A549 (cell line): ENCODE measurements at regions not wholly inside any gene's neighbourhood (a gene's known extent, or its start where the extent isn't known, plus 50 kb on each side); places are given as distances from the start of the nearest gene placed in this dataset.
"Not testable (repeated sequence)": the region's sequence is repeated elsewhere in the genome, so short reads cannot be mapped to it uniquely, and the experiment has no call there.

Experiments used
- ATAC-seq, 2 experiments: fragments of 200-7000 bp in 1 of 2; fragments of >200 bp in 1 of 2; cut with Nextera tagmentation in 1 of 2; cut with Tn5 transposase in 1 of 2; 3 replicates each; pipeline versions ENCODE4 v1.8.0 to v1.9.1; 2018 to 2020; ENCODE audit warnings: mild to moderate bottlenecking in 1 of 2, moderate library complexity in 1 of 2
- CTCF ChIA-PET: fragments of 300-600 bp; sonication (Branson Sonifier 250); formaldehyde crosslinking; extraction: SDS; loops from one replicate; lab custom pipeline; 2021; ENCODE audit warnings: antibody characterized with exemption, inconsistent platforms; lab: Yijun Ruan, JAX
- POLR2A ChIA-PET: fragments of 350-600 bp; formaldehyde crosslinking; extraction: SDS; loops from one replicate; lab custom pipeline; 2021; ENCODE audit warnings: antibody characterized with exemption, inconsistent platforms; lab: Yijun Ruan, JAX
- DNase-seq, 2 experiments: peaks; one replicate each; pipeline versions ENCODE4 v3.0.0 to v3.0.0-alpha.2; 2011 to 2016; ENCODE audit warnings: low read depth in 1 of 2, low spot score in 1 of 2
- FAIRE-seq: peaks from 2 replicates; lab custom pipeline; 2011; peaks lifted over from hg19 to GRCh38; lab: Jason Lieb, UNC
- H3K27ac ChIP-seq, 2 experiments: fragments of >200 bp; sonication (Bioruptor Twin); formaldehyde crosslinking; 3 replicates each; pipeline ENCODE4 v1.5.1; 2016 to 2017
- H3K4me1 ChIP-seq: fragments of >200 bp; sonication (Bioruptor Twin); formaldehyde crosslinking; 3 replicates; pipeline ENCODE4 v1.6.1; 2016
- H3K4me2 ChIP-seq: fragments of >200 bp; sonication (Bioruptor Twin); formaldehyde crosslinking; 3 replicates; pipeline ENCODE4 v1.6.1; 2016
- H3K4me3 ChIP-seq: fragments of >200 bp; sonication (Bioruptor Twin); formaldehyde crosslinking; 3 replicates; pipeline ENCODE4 v1.5.1; 2016
- H3K9me3 ChIP-seq: fragments of >200 bp; sonication (Bioruptor Twin); formaldehyde crosslinking; 3 replicates; pipeline ENCODE4 v1.6.1; 2016
- WGBS: methylation state at CpG from one replicate; pipeline ENCODE4 v1.1.6; 2017; ENCODE audit errors: missing lambda C conversion rate; 5-methylcytosine and 5-hydroxymethylcytosine counted together

DNA sequence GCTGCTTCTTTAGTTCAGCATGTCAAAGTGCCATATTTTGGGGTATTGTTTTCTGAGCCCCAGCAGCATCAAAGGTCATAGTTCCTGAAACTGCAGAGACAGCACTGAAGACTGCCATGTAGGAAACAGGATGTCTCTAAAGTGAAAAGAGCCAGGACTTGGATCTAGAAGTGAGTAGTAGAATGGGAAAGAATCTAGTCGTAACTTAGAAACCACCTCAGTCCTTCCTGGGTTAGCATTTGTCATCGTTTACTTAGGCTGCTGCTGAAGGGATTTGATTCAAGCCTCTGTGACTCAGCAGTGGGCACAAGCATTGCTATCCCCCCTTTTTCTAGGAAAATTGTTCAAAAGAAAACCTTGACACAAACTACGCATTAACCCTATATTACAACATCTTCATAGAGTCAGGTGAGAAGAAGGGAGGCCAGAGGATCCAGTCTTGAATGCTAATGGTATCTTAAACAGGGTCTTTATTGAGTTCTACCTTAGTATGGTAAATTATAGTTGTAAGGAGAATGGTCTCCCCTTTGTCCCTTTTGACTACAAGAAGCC lies 108.8 kb downstream of the FAM72B start:
- CTCF ChIA-PET, H3K27ac ChIP-seq, FAIRE-seq, H3K9me3 ChIP-seq, H3K4me3 ChIP-seq, DNase-seq, H3K4me1 ChIP-seq, POLR2A ChIA-PET, H3K4me2 ChIP-seq: not testable (repeated sequence)
- WGBS: 35% methylated on average over 2 of the region's 3 CpGs
- ATAC-seq: peak; percentile 47 to 56; a peak in 5 of 6 replicates

DNA sequence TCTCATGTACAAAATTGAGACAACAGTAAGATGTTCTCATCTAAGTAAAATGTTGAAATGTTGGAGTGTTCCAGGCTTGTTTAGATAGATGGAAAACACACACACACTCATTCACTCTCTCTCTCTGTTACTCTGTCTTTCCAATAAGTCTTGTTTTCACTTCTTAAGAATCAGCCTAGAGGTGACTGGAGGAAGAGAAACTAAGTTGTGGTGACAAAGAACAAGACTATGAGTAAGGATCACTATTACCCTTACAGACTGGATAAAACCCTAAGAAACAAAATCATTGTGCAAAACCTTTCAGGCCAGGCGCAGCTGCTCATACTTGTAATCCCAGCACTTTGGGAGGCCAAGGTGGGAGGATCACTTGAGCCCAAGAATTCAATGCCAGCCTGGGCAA lies 107.5 kb downstream of the FAM72B start:
- FAIRE-seq: not testable (repeated sequence)

DNA sequence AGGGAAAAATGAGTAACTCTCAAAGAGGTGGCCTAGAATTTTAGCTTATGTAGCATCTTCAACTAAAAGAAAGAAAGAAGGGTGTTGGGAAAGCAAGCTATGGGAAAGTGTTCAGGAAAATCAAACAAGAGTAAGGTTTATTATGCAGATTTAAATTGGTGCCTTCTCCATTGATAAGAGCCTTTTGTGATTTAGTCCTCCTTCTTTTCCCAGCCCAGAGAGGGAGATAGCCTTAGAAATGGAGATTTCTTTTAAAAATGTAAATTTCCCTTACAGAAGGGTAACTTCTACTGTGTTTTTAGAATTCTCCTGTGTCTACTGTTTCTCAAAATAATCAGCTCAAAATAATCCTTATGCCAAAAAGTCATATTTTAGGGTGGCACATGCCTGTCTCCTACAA lies 104.5 kb downstream of the FAM72B start:
- ATAC-seq, CTCF ChIA-PET: not testable (repeated sequence)

More for the DNA sequence above, 107.5 kb downstream of the FAM72B start:
- H3K4me3 ChIP-seq, ATAC-seq, POLR2A ChIA-PET, DNase-seq, H3K9me3 ChIP-seq, H3K4me1 ChIP-seq, CTCF ChIA-PET, H3K4me2 ChIP-seq, H3K27ac ChIP-seq: not testable (repeated sequence)
- WGBS: no CpG with 5 or more reads among the region's 1 CpG

DNA sequence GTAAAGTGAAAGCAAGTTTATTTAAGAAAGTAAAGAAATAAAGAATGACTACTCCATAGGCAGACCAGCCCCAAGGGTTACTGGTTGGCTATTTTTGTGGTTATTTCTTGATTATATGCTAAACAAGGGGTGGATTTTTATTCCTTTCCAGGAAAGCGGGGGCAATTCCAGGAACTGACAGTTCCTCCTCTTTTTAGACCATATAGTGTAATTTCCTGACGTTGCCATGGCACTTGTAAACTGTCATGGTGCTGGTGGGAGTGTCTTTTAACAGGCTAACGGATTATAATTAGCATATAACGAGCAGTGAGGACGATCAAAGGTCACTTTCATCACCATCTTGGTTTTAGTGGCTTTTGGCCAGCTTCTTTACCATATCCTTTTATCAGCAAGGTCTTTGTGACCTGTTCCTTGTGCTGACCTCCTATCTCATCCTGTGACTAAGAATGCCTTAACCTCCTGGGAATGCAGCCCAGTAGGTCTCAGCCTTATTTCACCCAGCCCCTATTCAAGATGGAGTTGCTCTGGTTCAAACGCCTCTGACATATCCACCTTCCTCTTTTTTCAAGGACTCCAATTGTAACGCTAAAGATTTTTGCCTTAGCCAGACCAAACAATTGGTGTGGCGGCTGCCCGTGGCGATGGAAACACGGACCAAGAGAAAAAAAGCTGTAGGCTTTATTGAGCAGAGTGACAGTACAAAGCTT lies 103.8 kb downstream of the FAM72B start:
- H3K27ac ChIP-seq, DNase-seq, H3K9me3 ChIP-seq, H3K4me1 ChIP-seq, FAIRE-seq, ATAC-seq, H3K4me2 ChIP-seq, CTCF ChIA-PET, H3K4me3 ChIP-seq, POLR2A ChIA-PET: not testable (repeated sequence)
- WGBS: 33% methylated on average over 11 of the region's 11 CpGs

More for the DNA sequence above, 104.5 kb downstream of the FAM72B start:
- H3K9me3 ChIP-seq, H3K4me3 ChIP-seq, FAIRE-seq, DNase-seq, H3K4me1 ChIP-seq, H3K4me2 ChIP-seq, H3K27ac ChIP-seq, POLR2A ChIA-PET: not testable (repeated sequence)

DNA sequence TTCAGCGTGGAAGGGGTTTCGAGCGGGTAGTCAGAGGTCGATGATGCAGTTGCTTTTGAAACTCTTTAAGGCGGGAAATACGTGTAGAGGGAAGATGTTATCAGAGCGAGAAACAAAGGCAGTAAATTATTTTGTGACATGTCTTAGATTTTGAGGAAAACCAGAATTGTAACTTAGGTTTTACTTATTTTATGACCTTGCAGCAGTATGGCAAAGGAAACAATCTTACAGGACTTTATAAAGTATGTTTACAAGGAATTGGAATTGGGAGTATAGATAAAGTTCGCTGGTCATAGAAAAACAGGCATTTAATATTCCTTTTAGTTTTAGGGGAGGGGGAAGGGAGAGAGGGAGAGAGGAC lies 103.3 kb downstream of the FAM72B start:
- 51% methylated on average over 7 of the region's 8 CpGs for WGBS
- DNase-seq, H3K4me1 ChIP-seq, H3K9me3 ChIP-seq, H3K4me2 ChIP-seq, POLR2A ChIA-PET, H3K27ac ChIP-seq, FAIRE-seq, CTCF ChIA-PET, ATAC-seq, H3K4me3 ChIP-seq: not testable (repeated sequence)

DNA sequence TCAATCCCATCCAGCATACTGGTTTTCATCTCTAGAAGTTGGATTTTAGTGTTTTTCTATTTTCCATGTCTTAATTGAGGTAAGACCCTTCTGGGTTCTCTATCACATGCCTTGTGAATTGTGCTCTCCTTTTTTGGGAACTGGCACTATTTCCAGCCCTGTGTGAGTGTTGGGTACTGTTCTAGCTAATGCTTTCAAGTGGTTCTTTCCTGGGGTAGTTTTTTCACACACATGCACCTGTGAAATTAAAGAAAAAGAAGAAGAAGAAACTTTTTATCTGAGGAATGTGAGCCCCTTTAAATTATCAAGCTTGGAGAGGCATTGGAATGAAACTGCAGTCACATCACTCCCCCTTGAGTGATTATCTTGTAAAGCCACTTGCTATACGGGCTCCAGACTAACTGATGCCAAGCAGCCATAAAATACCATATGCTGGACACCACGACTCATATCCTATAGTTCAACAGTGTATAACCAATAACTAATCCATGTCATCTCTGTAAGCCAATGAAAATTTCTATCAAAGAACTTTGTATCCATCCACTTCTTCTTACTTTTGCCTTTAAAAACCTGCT lies 102.4 kb downstream of the FAM72B start:
- POLR2A ChIA-PET, H3K4me3 ChIP-seq, H3K9me3 ChIP-seq, ATAC-seq, FAIRE-seq, H3K4me2 ChIP-seq, CTCF ChIA-PET, H3K27ac ChIP-seq, H3K4me1 ChIP-seq, DNase-seq: not testable (repeated sequence)
- 10% methylated on average over 1 of the region's 2 CpGs for WGBS

DNA sequence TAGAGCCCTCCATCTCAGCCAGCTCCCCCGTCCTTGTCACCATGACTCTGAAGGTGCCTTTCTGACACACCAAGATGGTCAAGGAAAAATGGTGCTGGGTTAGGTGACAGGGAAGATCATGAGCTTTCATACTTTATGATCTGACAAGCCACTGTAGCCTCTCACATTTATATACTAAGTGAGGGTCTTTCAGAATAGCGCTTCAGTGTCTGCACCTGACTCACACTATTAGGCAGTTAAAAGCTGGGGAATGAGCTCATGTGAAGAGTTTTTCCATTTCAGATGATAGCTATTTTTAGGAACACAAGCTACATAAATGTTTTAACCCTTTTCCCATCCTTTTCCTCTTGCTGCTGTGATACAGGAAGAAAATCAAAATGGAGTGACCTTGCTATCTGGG lies 101.1 kb downstream of the FAM72B start:
- H3K9me3 ChIP-seq, CTCF ChIA-PET, POLR2A ChIA-PET, FAIRE-seq, H3K4me3 ChIP-seq, H3K27ac ChIP-seq, DNase-seq, ATAC-seq, H3K4me2 ChIP-seq, H3K4me1 ChIP-seq: not testable (repeated sequence)
- no CpG with 5 or more reads among the region's 2 CpGs for WGBS

DNA sequence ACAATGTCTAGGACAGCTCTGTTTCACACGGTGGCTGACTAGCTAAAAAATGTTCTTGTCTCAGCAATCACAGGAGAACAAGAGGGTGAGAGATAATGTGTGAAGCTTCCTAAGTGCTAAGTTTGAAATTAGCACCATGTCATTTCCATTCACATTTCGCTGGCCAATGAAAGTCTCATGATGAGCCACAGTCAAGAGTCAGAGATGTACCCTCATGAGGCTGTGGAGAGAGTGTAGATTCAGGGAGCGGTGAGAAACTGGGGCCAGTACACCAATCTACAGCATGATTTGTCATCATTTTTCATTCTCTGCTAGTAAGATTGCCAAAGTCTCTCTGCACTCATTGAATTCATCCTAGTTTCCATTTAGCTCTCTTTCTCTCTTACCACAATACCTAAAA lies 97.9 kb downstream of the FAM72B start:
- H3K4me3 ChIP-seq, H3K9me3 ChIP-seq, CTCF ChIA-PET, H3K27ac ChIP-seq, POLR2A ChIA-PET, DNase-seq, FAIRE-seq, ATAC-seq, H3K4me2 ChIP-seq, H3K4me1 ChIP-seq: not testable (repeated sequence)
- WGBS: 33% methylated on average over 3 of the region's 3 CpGs

DNA sequence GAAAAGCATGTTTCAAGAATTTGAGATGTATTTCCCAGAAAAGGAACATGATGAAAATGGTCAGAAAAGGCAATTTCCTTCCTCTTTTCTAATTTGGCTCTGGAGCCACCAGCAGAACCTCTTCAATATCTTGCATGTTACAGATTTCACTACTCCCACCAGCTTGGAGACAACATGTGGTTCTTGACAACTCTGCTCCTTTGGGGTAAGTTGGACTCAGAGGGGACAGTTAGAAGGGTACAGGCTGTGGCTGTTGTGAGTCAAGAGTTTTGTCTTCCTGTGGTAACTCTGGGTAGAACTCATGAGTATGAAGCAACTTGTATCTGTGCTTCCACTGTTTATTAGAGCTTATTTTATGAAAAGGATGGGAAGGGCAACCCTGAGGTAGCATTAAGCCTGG lies 96.9 kb downstream of the FAM72B start:
- FAIRE-seq, H3K4me3 ChIP-seq, POLR2A ChIA-PET, H3K27ac ChIP-seq, CTCF ChIA-PET, ATAC-seq, H3K9me3 ChIP-seq, H3K4me1 ChIP-seq, DNase-seq, H3K4me2 ChIP-seq: not testable (repeated sequence)

DNA sequence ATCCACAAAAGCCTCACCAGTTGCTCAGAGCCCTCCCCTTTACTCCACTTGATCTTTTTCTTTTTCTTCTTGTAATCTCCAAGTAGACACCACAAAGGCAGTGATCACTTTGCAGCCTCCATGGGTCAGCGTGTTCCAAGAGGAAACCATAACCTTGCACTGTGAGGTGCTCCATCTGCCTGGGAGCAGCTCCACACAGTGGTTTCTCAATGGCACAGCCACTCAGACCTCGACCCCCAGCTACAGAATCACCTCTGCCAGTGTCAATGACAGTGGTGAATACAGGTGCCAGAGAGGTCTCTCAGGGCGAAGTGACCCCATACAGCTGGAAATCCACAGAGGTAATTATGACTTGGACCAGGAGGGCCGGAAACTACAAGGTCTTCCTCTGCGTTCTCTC lies 95.6 kb downstream of the FAM72B start:
- CTCF ChIA-PET, H3K4me2 ChIP-seq, FAIRE-seq, H3K4me3 ChIP-seq, DNase-seq, H3K4me1 ChIP-seq, POLR2A ChIA-PET, H3K9me3 ChIP-seq, H3K27ac ChIP-seq: not testable (repeated sequence)
- ATAC-seq: peak in 1 of 2 experiments; percentile 42; a peak in 1 of 6 replicates
- 43% methylated on average over 1 of the region's 5 CpGs for WGBS

DNA sequence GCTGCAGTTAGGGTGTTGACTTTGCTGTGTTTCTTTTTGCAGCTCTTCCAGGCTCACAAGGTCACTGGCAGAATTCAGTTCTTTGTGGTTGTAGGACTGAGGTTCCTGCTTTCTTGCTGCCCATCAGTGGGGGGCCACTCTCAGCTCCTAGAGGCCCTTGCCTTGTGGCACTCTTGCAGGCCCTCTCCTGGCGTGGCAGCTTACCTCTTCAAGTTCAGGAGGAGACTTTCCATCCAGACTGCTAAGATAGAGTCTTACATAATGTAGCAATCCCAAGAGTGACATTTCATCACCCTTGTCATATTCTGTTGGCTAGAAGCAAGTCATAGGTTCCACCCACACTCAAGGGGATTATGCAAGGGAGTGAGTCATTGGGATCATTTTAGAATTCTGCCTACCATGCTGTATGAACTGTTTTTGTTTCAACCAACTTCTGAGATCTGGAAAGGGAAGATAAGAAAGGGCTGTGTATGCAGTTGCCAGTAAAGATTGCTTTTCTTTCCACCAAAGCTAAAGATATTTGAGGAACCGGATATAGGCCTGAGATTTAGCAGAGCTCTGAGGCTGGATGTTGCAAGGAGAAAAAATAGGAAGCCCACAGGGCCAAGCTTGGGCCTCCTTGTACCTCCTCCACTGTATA lies 91.7 kb downstream of the FAM72B start:
- H3K4me2 ChIP-seq, H3K4me1 ChIP-seq, H3K4me3 ChIP-seq, POLR2A ChIA-PET, FAIRE-seq, DNase-seq, H3K9me3 ChIP-seq, H3K27ac ChIP-seq, CTCF ChIA-PET, ATAC-seq: not testable (repeated sequence)
- 40% methylated on average over 1 of the region's 2 CpGs for WGBS
